ENCODE measurements at regions not wholly inside any gene's neighbourhood (a gene's known extent, or its start where the extent isn't known, plus 50 kb on each side); places are given as distances from the start of the nearest gene placed in this dataset.

DNA sequence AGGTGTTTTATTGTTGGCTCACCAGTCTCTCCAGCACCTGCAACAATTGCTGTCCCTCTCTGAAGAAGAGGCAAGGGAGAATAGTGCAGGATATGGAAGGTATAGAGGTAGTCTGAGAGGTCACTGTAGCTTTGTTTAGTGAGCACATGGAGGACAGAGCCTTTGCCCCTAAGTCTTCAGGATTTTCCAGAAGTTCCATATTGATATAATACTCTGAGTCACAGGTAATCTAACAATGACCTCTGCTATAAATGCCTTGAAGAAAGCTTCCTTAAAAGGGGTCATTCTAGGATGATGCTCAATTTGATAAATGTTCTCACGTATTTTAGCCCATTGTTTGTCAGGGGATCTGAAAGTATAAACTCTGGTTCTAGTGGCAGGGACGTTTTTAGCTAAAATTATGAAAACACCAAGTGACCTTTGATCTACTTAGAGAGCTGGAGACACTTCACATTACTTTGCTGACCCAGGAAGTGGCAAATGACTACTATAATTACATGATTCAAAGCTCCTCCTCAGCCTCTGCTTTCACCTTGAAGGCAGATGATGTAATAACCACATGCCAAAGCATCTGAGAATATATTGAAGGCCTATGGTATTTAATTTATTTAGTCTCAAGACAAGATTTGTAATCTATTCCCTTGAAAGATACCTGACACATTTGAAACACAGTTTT lies 366.9 kb upstream of the NUDT12 start:
- WGBS (ENCODE audit: low lambda C conversion rate) = 57% methylated on average over 2 of the region's 2 CpGs
- POLR2A ChIA-PET = no interaction called here
- no peak for DNase-seq

DNA sequence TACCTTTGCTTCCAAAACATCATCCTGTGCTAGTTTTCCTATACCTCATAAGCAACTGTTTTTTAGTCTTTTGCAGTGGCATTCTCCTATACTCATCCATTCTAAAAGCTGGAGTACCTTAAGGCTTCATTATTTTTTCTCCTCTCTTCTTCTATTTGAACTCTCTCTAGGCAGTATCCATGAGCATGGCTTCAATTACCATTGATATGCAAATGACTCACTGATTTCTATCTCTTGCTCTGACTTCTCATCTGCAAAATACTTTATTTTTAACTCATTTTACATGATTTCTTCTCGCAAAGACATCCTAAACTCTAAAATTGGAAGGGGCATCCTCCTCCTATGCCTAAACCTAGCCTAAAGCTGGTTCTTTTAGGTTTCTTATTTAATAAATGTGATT lies 365.1 kb upstream of the NUDT12 start:
- CTCF ChIA-PET = no interaction called here
- 30% methylated on average over 1 of the region's 1 CpG for WGBS (ENCODE audit: low lambda C conversion rate)
- H3K4me2 ChIP-seq = peak overlapping the region; percentile 21; the same call in 1 of the 2 replicates
- no peaks in the 10 kb centered on the region for H3K36me3 ChIP-seq (replicated peaks in 1 of 2; ENCODE audit: control insufficient read depth in 1 of 2, insufficient read depth in 2 of 2, low read length in 1 of 2)
- no peak for DNase-seq
- H3K9ac ChIP-seq = no peak overlapping the region
- no peaks in the 10 kb centered on the region for H3K9me3 ChIP-seq
- H3K4me3 ChIP-seq (ENCODE audit: low read depth in 2 of 2, low read length in 1 of 2) = no peak overlapping the region
- peak overlapping the region in 1 of 2 experiments; percentile 62; a peak in 2 of 4 replicates for H3K27ac ChIP-seq (ENCODE audit: low read depth in 2 of 2, low read length in 1 of 2)
- H2AFZ ChIP-seq (ENCODE audit: low read depth) = no peak overlapping the region
- peaks cover 0 to 9% of the 10 kb centered on the region in 2 experiments; a peak in 1 of 4 replicates for H3K4me1 ChIP-seq (ENCODE audit: control insufficient read depth in 1 of 2, insufficient read depth in 2 of 2, low read depth in 1 of 2, low read length in 1 of 2)
- H3K27me3 ChIP-seq (ENCODE audit: insufficient read depth) = no peaks in the 10 kb centered on the region
- POLR2A ChIA-PET = no interaction called here
- peaks cover 7% of the 10 kb centered on the region for H3F3A ChIP-seq (replicated peaks; ENCODE audit: insufficient read depth)
- H3K9me2 ChIP-seq = no peaks in the 10 kb centered on the region
- H4K20me1 ChIP-seq (ENCODE audit: insufficient read depth) = no peaks in the 10 kb centered on the region
- H3K79me2 ChIP-seq (ENCODE audit: insufficient read depth) = no peaks in the 10 kb centered on the region
- TF ChIP-seq FOXM1 (IDR thresholded peaks at IDR 0.05; ENCODE audit: low read depth) (no peak), EP300 (IDR thresholded peaks at IDR 0.05; ENCODE audit: borderline replicate concordance in 1 of 2, low read depth in 1 of 2, low read length in 1 of 2) (no peak), MEF2A (IDR thresholded peaks at IDR 0.05; ENCODE audit: borderline replicate concordance, low read depth) (no peak), MXI1 (IDR thresholded peaks at IDR 0.05; ENCODE audit: low read depth, low read length) (no peak), SMC3 (IDR thresholded peaks at IDR 0.05; ENCODE audit: low read depth, low read length) (no peak), EZH2phosphoT487 (IDR thresholded peaks at IDR 0.05; ENCODE audit: borderline replicate concordance, low read depth) (no peak), RAD21 (IDR thresholded peaks at IDR 0.05; ENCODE audit: low read length) (no peak), GATA2 (CRISPR knock-in tag; IDR thresholded peaks at IDR 0.05) (no peak), NRF1 (IDR thresholded peaks at IDR 0.05; ENCODE audit: low read depth, low read length) (no peak), GABPA (IDR thresholded peaks at IDR 0.05; ENCODE audit: low read depth) (no peak), JUND (IDR thresholded peaks at IDR 0.05) (peak; percentile 54), RXRA (IDR thresholded peaks at IDR 0.05; ENCODE audit: borderline replicate concordance, low read depth) (no peak), FOSL2 (IDR thresholded peaks at IDR 0.05; ENCODE audit: borderline replicate concordance, low read depth) (peak; percentile 58; the same call in 1 of the 2 replicates), ELF1 (IDR thresholded peaks at IDR 0.05) (no peak), RCOR1 (IDR thresholded peaks at IDR 0.05; ENCODE audit: low read length) (no peak), TCF12 (IDR thresholded peaks at IDR 0.05) (peak; percentile 76), TEAD4 (IDR thresholded peaks at IDR 0.05; ENCODE audit: borderline replicate concordance, insufficient read depth) (no peak)
- TF ChIP-seq, protein P1, sequence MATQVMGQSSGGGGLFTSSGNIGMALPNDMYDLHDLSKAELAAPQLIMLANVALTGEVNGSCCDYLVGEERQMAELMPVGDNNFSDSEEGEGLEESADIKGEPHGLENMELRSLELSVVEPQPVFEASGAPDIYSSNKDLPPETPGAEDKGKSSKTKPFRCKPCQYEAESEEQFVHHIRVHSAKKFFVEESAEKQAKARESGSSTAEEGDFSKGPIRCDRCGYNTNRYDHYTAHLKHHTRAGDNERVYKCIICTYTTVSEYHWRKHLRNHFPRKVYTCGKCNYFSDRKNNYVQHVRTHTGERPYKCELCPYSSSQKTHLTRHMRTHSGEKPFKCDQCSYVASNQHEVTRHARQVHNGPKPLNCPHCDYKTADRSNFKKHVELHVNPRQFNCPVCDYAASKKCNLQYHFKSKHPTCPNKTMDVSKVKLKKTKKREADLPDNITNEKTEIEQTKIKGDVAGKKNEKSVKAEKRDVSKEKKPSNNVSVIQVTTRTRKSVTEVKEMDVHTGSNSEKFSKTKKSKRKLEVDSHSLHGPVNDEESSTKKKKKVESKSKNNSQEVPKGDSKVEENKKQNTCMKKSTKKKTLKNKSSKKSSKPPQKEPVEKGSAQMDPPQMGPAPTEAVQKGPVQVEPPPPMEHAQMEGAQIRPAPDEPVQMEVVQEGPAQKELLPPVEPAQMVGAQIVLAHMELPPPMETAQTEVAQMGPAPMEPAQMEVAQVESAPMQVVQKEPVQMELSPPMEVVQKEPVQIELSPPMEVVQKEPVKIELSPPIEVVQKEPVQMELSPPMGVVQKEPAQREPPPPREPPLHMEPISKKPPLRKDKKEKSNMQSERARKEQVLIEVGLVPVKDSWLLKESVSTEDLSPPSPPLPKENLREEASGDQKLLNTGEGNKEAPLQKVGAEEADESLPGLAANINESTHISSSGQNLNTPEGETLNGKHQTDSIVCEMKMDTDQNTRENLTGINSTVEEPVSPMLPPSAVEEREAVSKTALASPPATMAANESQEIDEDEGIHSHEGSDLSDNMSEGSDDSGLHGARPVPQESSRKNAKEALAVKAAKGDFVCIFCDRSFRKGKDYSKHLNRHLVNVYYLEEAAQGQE (IDR thresholded peaks at IDR 0.05; ENCODE audit: low read depth, low read length) = no peak
- TF ChIP-seq, protein P2, sequence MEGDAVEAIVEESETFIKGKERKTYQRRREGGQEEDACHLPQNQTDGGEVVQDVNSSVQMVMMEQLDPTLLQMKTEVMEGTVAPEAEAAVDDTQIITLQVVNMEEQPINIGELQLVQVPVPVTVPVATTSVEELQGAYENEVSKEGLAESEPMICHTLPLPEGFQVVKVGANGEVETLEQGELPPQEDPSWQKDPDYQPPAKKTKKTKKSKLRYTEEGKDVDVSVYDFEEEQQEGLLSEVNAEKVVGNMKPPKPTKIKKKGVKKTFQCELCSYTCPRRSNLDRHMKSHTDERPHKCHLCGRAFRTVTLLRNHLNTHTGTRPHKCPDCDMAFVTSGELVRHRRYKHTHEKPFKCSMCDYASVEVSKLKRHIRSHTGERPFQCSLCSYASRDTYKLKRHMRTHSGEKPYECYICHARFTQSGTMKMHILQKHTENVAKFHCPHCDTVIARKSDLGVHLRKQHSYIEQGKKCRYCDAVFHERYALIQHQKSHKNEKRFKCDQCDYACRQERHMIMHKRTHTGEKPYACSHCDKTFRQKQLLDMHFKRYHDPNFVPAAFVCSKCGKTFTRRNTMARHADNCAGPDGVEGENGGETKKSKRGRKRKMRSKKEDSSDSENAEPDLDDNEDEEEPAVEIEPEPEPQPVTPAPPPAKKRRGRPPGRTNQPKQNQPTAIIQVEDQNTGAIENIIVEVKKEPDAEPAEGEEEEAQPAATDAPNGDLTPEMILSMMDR (IDR thresholded peaks at IDR 0.05) = no peak
- TF ChIP-seq, protein P3, sequence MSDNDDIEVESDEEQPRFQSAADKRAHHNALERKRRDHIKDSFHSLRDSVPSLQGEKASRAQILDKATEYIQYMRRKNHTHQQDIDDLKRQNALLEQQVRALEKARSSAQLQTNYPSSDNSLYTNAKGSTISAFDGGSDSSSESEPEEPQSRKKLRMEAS (IDR thresholded peaks at IDR 0.05; ENCODE audit: low read depth) = no peak

More for the DNA sequence above, 366.9 kb upstream of the NUDT12 start:
- CTCF ChIA-PET = interaction anchor here (1.0 to 1.1 kb wide), 2 partner anchors 8 to 31 kb away, joined by 3 to 4 read pairs; no protein-coding TSS in a partner anchor
- Histone ChIP-seq H4K20me1 (ENCODE audit: insufficient read depth) (no peaks in the 10 kb centered on the region), H3K79me2 (ENCODE audit: insufficient read depth) (no peaks in the 10 kb centered on the region), H3K27me3 (ENCODE audit: insufficient read depth) (no peaks in the 10 kb centered on the region), H2AFZ (ENCODE audit: low read depth) (no peak overlapping the region; the same call in 1 of the 2 replicates), H3K9me3 (no peaks in the 10 kb centered on the region), H3F3A (replicated peaks; ENCODE audit: insufficient read depth) (peaks cover 7% of the 10 kb centered on the region), H3K4me2 (no peak overlapping the region), H3K36me3 (replicated peaks in 1 of 2; ENCODE audit: control insufficient read depth in 1 of 2, insufficient read depth in 2 of 2, low read length in 1 of 2) (no peaks in the 10 kb centered on the region), H3K27ac (ENCODE audit: low read depth in 2 of 2, low read length in 1 of 2) (no peak overlapping the region), H3K4me3 (ENCODE audit: low read depth in 2 of 2, low read length in 1 of 2) (no peak overlapping the region), H3K4me1 (ENCODE audit: control insufficient read depth in 1 of 2, insufficient read depth in 2 of 2, low read depth in 1 of 2, low read length in 1 of 2) (peaks cover 0 to 9% of the 10 kb centered on the region in 2 experiments; a peak in 1 of 4 replicates), H3K9ac (no peak overlapping the region), H3K9me2 (no peaks in the 10 kb centered on the region)
- TF ChIP-seq RXRA (IDR thresholded peaks at IDR 0.05; ENCODE audit: borderline replicate concordance, low read depth) = no peak
- TF ChIP-seq JUND (IDR thresholded peaks at IDR 0.05) = peak; percentile 13; the same call in 1 of the 2 replicates
- no peak for TF ChIP-seq YY1 (IDR thresholded peaks at IDR 0.05; ENCODE audit: low read depth)
- TF ChIP-seq POLR2AphosphoS5 (IDR thresholded peaks at IDR 0.05; ENCODE audit: low read depth, low read length) = no peak
- TF ChIP-seq, protein P4, sequence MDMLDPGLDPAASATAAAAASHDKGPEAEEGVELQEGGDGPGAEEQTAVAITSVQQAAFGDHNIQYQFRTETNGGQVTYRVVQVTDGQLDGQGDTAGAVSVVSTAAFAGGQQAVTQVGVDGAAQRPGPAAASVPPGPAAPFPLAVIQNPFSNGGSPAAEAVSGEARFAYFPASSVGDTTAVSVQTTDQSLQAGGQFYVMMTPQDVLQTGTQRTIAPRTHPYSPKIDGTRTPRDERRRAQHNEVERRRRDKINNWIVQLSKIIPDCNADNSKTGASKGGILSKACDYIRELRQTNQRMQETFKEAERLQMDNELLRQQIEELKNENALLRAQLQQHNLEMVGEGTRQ (IDR thresholded peaks at IDR 0.05; ENCODE audit: borderline replicate concordance, low read depth, low read length) = no peak
- no peak for TF ChIP-seq NRF1 (IDR thresholded peaks at IDR 0.05; ENCODE audit: low read depth, low read length)
